H9 (cell line): ENCODE measurements at regions not wholly inside any gene's neighbourhood (a gene's known extent, or its start where the extent isn't known, plus 50 kb on each side); places are given as distances from the start of the nearest gene placed in this dataset.

ENCODE experiments used
- DNase-seq: peaks from one replicate; pipeline ENCODE4 v3.0.0-alpha.2; 2017
- H2AFZ ChIP-seq: one replicate; pipeline ENCODE4 v1.6.1; 2013; ENCODE audit warnings: mild to moderate bottlenecking, low read length, control low read depth, moderate library complexity
- H2AK5ac ChIP-seq: 2 replicates; pipeline ENCODE4 v1.6.1; 2013; ENCODE audit warnings: low read length, control low read depth, mixed read lengths; ENCODE audit not compliant: insufficient read length
- H2BK120ac ChIP-seq: one replicate; pipeline ENCODE4 v1.6.1; 2013; ENCODE audit warnings: low read depth, mild to moderate bottlenecking, low read length, control low read depth, inconsistent platforms; ENCODE audit not compliant: poor library complexity, severe bottlenecking
- H2BK12ac ChIP-seq: 2 replicates; pipeline ENCODE4 v1.6.1; 2013; ENCODE audit warnings: low read length, control low read depth, mixed read lengths, low read depth; ENCODE audit not compliant: insufficient read length
- H2BK15ac ChIP-seq: 2 replicates; pipeline ENCODE4 v1.6.1; 2013; ENCODE audit warnings: low read depth, low read length, control low read depth
- H2BK20ac ChIP-seq: one replicate; pipeline ENCODE4 v1.6.1; 2013; ENCODE audit warnings: low read depth, mild to moderate bottlenecking, low read length, control low read depth, inconsistent platforms; ENCODE audit not compliant: poor library complexity, severe bottlenecking
- H2BK5ac ChIP-seq: 2 replicates; pipeline ENCODE4 v1.6.1; 2013; ENCODE audit warnings: low read length, control low read depth, mixed read lengths; ENCODE audit not compliant: insufficient read length
- H3K14ac ChIP-seq: 2 replicates; pipeline ENCODE4 v1.6.1; 2013; ENCODE audit warnings: low read length, control low read depth; ENCODE audit not compliant: insufficient read depth
- H3K18ac ChIP-seq: 2 replicates; pipeline ENCODE4 v1.6.1; 2013; ENCODE audit warnings: low read depth, mild to moderate bottlenecking, mixed read lengths, low read length, control low read depth; ENCODE audit not compliant: insufficient read length
- H3K23ac ChIP-seq: 2 replicates; pipeline ENCODE4 v1.6.1; 2013; ENCODE audit warnings: low read length, control low read depth, mixed read lengths, low read depth; ENCODE audit not compliant: insufficient read length
- H3K23me2 ChIP-seq: 2 replicates; pipeline ENCODE4 v1.6.1; 2013; ENCODE audit warnings: low read depth, mild to moderate bottlenecking, mixed read lengths, low read length, control low read depth; ENCODE audit not compliant: insufficient read length, poor library complexity, severe bottlenecking
- H3K27ac ChIP-seq: 2 replicates; pipeline ENCODE4 v1.5.1; 2013; ENCODE audit warnings: low read length, control low read depth, mixed read lengths, low read depth; ENCODE audit not compliant: insufficient read length
- H3K27me3 ChIP-seq: 2 replicates; pipeline ENCODE4 v1.6.1; 2013; ENCODE audit warnings: low read length, control low read depth, inconsistent platforms; ENCODE audit not compliant: insufficient read depth
- H3K4ac ChIP-seq: 2 replicates; pipeline ENCODE4 v1.6.1; 2013; ENCODE audit warnings: low read depth, mild to moderate bottlenecking, control low read depth, inconsistent platforms, low read length, moderate library complexity
- H3K4me1 ChIP-seq: 2 replicates; pipeline ENCODE4 v1.6.1; 2013; ENCODE audit warnings: low read length, control low read depth, inconsistent platforms; ENCODE audit not compliant: insufficient read depth
- H3K4me2 ChIP-seq: 2 replicates; pipeline ENCODE4 v1.6.1; 2013; ENCODE audit warnings: low read length, control low read depth, mixed read lengths; ENCODE audit not compliant: insufficient read length, insufficient read depth
- H3K56ac ChIP-seq: 2 replicates; pipeline ENCODE4 v1.6.1; 2013; ENCODE audit warnings: low read depth, mild to moderate bottlenecking, mixed read lengths, low read length, control low read depth; ENCODE audit not compliant: insufficient read length
- H3K79me1 ChIP-seq: 2 replicates; pipeline ENCODE4 v1.6.1; 2013; ENCODE audit warnings: low read depth, mild to moderate bottlenecking, moderate library complexity, low read length, control low read depth, inconsistent platforms; ENCODE audit not compliant: insufficient read depth, poor library complexity, severe bottlenecking
- H3K79me2 ChIP-seq: 2 replicates; pipeline ENCODE4 v1.6.1; 2013; ENCODE audit warnings: low read length, control low read depth, inconsistent platforms; ENCODE audit not compliant: insufficient read depth
- H3K9ac ChIP-seq: 2 replicates; pipeline ENCODE4 v1.6.1; 2013; ENCODE audit warnings: low read length, control low read depth, mixed read lengths; ENCODE audit not compliant: insufficient read length; ENCODE audit errors: extremely low read depth
- H3K9me3 ChIP-seq: one replicate; pipeline ENCODE4 v1.6.1; 2013; ENCODE audit warnings: low read depth, low read length, inconsistent platforms; ENCODE audit not compliant: control insufficient read depth
- H3T11ph ChIP-seq: one replicate; pipeline ENCODE4 v1.6.1; 2013; ENCODE audit warnings: mild to moderate bottlenecking, low read length, control low read depth, inconsistent platforms
- H4K20me1 ChIP-seq: one replicate; pipeline ENCODE4 v1.6.1; 2013; ENCODE audit not compliant: control insufficient read depth, insufficient read length, insufficient read depth
- H4K5ac ChIP-seq: 2 replicates; pipeline ENCODE4 v1.6.1; 2013; ENCODE audit warnings: low read depth, mild to moderate bottlenecking, mixed read lengths, low read length, control low read depth; ENCODE audit not compliant: insufficient read length
- H4K8ac ChIP-seq: replicated peaks from 2 replicates; pipeline ENCODE4 v1.6.1; 2013; ENCODE audit warnings: low read length, control low read depth, mixed read lengths, low read depth; ENCODE audit not compliant: insufficient read length
- H4K91ac ChIP-seq: 2 replicates; pipeline ENCODE4 v1.6.1; 2013; ENCODE audit warnings: low read depth, mild to moderate bottlenecking, moderate library complexity, mixed read lengths, low read length, control low read depth; ENCODE audit not compliant: insufficient read length
- H3K27ac Mint-ChIP-seq, 3 experiments: 2 replicates in 2 of 3; 3 replicates in 1 of 3; pipeline ENCODE4 v1.8.0; 2020 to 2021; ENCODE audit warnings: mixed read lengths in 3 of 3, mild to moderate bottlenecking in 1 of 3, moderate library complexity in 1 of 3
- H3K27me3 Mint-ChIP-seq: 2 replicates; pipeline ENCODE4 v1.8.0; 2021; ENCODE audit warnings: low read depth, mild to moderate bottlenecking, moderate library complexity, mixed read lengths
- H3K36me3 Mint-ChIP-seq, 3 experiments: 2 replicates in 2 of 3; 3 replicates in 1 of 3; pipeline ENCODE4 v1.8.0; 2020 to 2021; ENCODE audit warnings: low read depth in 3 of 3, mixed read lengths in 3 of 3; ENCODE audit not compliant: insufficient read depth in 1 of 3
- H3K4me1 Mint-ChIP-seq, 2 experiments: 2 replicates each; pipeline ENCODE4 v1.8.0; 2020; ENCODE audit warnings: mixed read lengths in 2 of 2
- H3K4me3 Mint-ChIP-seq, 2 experiments: 2 replicates in 1 of 2; 3 replicates in 1 of 2; pipeline ENCODE4 v1.8.0; 2020 to 2021; ENCODE audit warnings: mild to moderate bottlenecking in 2 of 2, mixed read lengths in 2 of 2, moderate library complexity in 1 of 2
- H3K9me3 Mint-ChIP-seq, 2 experiments: 2 replicates in 1 of 2; 3 replicates in 1 of 2; pipeline ENCODE4 v1.8.0; 2020; ENCODE audit warnings: mild to moderate bottlenecking in 2 of 2, mixed read lengths in 2 of 2, moderate library complexity in 1 of 2
- CTCF ChIP-seq: fragments of 200-600 bp; sonication (generic); conservative IDR thresholded peaks from 3 replicates; pipeline ENCODE4 v1.8.0; 2021; ENCODE audit warnings: antibody characterized with exemption, mild to moderate bottlenecking
- WGBS: extraction: QIAGEN DNeasy Blood & Tissue Kit; methylation state at CpG from one replicate; pipeline ENCODE4 v1.1.7; 2013; ENCODE audit warnings: missing lambda C conversion rate, low lambda C conversion rate, mixed read lengths; ENCODE audit not compliant: insufficient read length; ENCODE audit errors: extremely low coverage; 5-methylcytosine and 5-hydroxymethylcytosine counted together

GRCh38 chr22:34976474-34976873, 89.5 kb upstream of the ISX start:
- peaks cover 0 to 6% (median 2%) of the 10 kb centered on the region in 3 experiments; a peak in 5 of 7 replicates for H3K36me3 Mint-ChIP-seq
- no peak overlapping the region for H3K4me3 Mint-ChIP-seq
- no peak overlapping the region for H2BK12ac ChIP-seq
- H3K4me2 ChIP-seq = no peak overlapping the region
- no peak overlapping the region for H3K14ac ChIP-seq
- no peak overlapping the region for H2AFZ ChIP-seq
- no peak overlapping the region for H3K18ac ChIP-seq
- no peaks in the 10 kb centered on the region for H3K23me2 ChIP-seq
- no peak for DNase-seq
- H4K20me1 ChIP-seq = no peaks in the 10 kb centered on the region
- no peak overlapping the region for H3T11ph ChIP-seq
- no peak overlapping the region for H2AK5ac ChIP-seq
- no CpG with 5 or more reads among the region's 4 CpGs for WGBS
- H3K27me3 Mint-ChIP-seq = peaks cover 4% of the 10 kb centered on the region; the same call in 1 of the 2 replicates
- no peak overlapping the region for H3K9ac ChIP-seq
- H2BK120ac ChIP-seq = no peak overlapping the region
- TF ChIP-seq CTCF = no peak
- no peak overlapping the region for H3K56ac ChIP-seq
- no peak overlapping the region for H4K91ac ChIP-seq
- H3K9me3 ChIP-seq = no peaks in the 10 kb centered on the region
- no peak overlapping the region; a peak in 1 of 7 replicates for H3K27ac Mint-ChIP-seq
- H3K4me1 ChIP-seq = peaks cover 11% of the 10 kb centered on the region; the same call in 1 of the 2 replicates
- H3K79me1 ChIP-seq = no peaks in the 10 kb centered on the region
- H3K27me3 ChIP-seq = no peaks in the 10 kb centered on the region
- H2BK5ac ChIP-seq = no peak overlapping the region
- no peak overlapping the region for H2BK20ac ChIP-seq
- H3K23ac ChIP-seq = no peak overlapping the region
- no peak overlapping the region for H4K5ac ChIP-seq
- peaks cover 33 to 38% of the 10 kb centered on the region in 2 experiments for H3K4me1 Mint-ChIP-seq
- H3K9me3 Mint-ChIP-seq = peaks cover 3 to 12% of the 10 kb centered on the region in 2 experiments; a peak in 4 of 5 replicates
- H3K4ac ChIP-seq = no peak overlapping the region
- H3K27ac ChIP-seq = no peak overlapping the region
- no peak overlapping the region for H2BK15ac ChIP-seq
- no peak overlapping the region for H4K8ac ChIP-seq
- H3K79me2 ChIP-seq = no peaks in the 10 kb centered on the region
